Epidermal melanocyte (primary cell): ENCODE measurements at regions not wholly inside any gene's neighbourhood (a gene's known extent, or its start where the extent isn't known, plus 50 kb on each side); places are given as distances from the start of the nearest gene placed in this dataset.
"Not testable (repeated sequence)": the region's sequence is repeated elsewhere in the genome, so short reads cannot be mapped to it uniquely, and the experiment has no call there.

Experiments used
- DNase-seq: peaks from one replicate; pipeline ENCODE4 v3.0.0; 2011; ENCODE audit warnings: low spot score; ENCODE audit not compliant: insufficient read length

DNA sequence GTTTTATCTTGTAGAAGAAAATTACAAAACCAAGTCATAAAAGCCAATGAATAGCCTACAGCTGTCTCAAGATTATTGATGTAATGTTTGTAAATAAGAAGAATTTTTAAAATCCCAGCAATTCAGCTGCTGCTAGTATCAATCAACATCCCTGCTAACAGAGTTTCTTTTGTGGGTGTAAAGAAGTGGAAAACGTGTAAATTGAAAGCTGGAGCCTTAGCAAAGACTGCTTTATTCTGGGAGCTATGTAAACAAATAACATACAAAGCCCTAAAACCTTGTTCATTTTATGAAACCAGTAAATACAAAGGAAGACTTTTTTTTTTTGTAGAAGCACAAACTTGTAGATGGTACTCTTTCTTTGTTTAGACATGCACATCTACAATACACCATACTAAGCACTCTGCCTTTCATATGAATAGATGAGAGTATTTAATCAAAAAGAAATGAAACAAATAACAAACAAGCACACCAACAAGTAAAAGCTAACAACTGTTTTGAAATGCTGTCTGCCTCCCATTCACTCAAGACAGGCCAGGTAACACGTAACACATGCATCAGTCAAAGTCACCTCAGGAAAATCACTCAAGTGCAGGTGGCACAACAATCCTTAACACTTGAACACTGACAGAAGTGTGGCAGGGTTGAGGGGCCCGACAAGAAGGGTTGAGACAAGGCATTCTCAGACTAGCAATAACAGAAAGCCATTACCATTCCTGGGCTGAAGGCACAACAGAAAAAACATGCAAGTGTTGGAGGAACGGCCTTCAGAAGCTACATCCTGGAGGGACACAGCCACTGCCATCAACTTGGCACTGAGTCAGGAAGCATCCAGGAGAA is 1364.0 kb upstream of the SEL1L start:
- DNase-seq: no peak

DNA sequence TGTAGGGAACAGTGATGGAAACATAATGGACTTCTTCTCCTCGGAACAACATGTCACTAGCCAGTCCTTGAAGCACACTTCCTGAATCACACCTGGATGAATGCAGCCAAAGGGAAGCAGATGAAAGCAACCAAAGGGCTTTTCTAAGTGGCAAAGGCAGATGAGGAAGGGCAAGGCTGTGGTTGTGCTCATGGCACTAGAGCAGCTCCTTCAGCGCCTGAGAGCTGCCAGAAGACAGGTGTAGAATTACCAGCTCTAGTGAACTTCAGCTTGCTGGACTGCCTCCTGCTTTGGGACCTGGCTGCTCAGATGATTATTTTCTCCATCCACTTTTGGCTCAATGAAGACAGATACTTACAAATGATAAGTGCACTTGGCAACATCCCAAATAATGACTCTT is 1372.1 kb upstream of the SEL1L start:
- no peak for DNase-seq

DNA sequence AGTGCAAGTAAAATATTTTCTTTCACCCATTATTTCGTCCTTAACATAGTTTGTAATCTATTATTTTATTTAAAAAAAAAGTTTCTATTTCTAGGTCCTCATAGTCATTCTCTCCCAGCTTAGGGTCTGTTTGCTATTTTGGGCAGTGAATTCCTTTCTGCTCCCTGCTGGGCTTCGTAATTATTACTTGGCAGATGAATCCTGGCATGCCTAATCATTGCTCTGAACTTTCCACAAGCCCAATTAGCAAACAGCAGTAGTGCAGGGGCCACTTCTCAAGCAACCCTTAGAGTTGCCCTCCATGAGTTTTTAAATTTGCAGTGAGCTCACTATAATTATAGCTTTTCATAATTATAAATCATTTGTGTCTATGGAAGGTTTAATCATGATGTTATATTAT is 1378.3 kb upstream of the SEL1L start:
- DNase-seq: no peak

DNA sequence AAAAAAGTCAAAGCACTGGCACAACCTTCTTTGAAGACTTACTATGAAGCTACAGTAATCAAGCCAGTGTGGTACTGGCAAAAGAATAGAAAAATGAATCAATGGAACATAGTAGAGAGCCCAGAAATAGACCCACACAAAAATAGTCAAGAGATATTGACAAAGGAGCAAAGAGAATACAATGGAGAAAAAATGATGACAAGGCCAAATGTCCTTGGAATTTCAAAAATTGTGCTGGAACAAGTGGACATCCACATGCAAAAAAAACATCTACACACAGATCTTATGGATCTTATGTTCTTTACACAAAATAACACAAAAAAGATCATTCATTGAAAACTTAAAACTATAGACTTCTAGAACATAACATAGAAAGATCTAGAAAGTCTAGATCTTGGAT is 1379.7 kb upstream of the SEL1L start:
- DNase-seq: no peak

DNA sequence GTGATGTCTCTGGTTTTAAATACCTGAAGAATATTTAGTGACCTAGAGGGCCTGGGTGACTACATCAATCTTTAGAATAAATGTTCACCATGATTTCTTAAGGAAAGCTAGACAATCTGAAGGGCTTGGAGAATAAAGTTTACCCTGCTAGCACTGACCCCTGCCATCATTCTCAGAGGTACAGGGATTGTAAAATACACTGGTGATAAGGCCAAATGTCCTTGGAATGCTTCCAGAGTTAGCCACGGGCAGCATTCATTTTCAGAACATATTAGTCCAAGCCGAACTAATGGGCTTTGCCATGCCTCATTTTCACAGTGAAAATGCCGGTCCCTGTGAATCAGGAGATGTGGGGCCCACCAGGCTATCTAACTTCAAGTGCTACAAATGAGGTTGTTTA is 1381.7 kb upstream of the SEL1L start:
- no peak for DNase-seq

DNA sequence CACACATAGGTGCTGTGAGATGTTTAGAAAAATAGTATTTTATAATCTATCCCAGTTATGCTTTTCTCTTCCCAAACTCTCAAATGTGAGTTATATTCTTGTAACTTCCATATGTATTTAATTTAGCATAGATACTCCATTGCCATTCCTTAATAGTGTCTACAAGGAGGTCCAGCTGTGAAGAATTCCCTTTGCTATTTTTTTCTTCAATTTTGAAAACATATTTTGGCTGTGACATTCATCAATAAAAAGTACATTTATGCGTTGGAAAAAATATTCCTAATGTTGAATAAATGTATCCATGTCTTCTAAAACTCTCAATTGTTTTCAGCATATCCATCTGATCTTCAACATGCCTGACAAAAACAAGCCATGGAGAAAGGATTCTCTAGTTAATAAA is 1402.0 kb upstream of the SEL1L start:
- no peak for DNase-seq

DNA sequence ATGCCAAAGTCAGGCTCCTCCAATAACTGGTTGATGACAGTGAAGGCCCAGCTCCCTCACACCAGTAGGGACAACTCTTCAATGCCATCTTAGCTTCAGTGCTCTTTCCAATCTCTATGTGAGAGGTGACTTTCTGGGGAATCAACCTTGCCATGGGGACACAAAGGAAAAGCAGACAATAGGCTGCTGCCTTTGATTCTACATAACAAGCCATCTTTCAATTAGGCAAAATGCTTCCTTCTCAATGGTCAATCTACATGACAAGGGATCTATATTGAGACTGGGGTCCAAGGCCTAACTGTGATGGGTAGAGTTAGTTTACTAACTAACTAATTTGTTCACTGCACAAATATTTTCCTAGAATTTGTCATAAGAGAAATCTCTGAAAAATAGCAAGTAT is 1417.5 kb upstream of the SEL1L start:
- DNase-seq: no peak

DNA sequence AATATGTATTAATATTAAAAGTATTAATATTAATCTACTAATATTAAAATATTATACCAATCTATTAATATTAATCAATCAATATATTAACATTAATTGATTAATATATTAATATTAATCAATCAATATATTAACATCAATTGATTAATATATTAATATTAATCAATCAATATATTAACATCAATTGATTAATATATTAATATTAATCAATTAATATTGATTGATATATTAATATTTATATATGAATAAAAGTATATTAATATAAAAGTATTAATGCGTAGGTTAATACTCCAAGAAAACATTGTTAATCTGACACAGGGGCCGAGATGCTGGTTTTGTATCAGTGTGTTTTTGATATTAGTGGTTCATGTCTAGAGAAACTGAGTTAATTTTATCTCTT is 1430.1 kb upstream of the SEL1L start:
- DNase-seq: no peak

DNA sequence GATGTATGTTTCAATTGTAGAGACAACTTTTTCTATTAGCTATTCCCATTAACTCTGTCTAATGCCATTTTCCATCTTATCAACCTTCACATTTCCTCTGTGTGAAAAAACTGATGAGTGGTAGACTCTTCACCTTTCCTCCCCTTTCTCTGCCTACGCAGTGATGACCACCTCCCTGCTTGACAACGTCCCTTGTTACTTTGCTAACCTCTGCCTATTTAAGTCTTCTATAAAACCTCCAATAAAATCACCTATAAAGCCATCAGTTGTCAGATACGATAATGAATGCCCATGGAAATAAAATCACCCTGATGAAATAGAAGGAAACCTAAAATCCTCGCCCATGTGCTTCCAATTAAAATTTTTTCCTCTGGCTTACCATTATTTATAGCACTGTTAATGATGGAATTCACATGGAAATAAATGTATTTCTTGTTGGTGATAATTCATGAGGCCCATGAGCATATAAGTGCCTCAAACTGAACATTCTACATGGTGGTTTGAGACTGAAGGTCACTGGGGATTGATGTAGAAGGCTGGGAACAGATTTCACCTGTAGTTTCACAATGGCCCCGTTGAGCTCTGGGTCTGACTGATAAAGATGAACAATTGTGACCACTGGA is 1454.0 kb upstream of the SEL1L start:
- DNase-seq: no peak

DNA sequence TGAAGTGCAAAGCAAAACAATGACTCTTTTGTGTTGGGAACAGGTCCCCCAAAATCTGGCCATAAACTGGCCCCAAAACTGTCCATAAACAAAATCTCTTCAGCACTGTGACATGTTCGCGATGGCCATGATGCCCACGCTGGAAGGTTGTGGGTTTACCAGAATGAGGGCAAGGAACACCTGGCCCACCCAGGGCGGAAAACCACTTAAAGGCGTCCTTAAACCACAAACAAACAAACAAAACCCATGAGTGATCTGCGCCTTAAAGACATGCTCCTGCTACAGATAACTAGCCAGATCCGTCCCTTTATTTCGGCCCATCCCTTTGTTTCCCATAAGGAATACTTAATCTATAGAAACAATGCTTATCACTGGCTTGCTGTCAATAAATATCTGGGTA is 1460.9 kb upstream of the SEL1L start:
- not testable (repeated sequence) for DNase-seq

DNA sequence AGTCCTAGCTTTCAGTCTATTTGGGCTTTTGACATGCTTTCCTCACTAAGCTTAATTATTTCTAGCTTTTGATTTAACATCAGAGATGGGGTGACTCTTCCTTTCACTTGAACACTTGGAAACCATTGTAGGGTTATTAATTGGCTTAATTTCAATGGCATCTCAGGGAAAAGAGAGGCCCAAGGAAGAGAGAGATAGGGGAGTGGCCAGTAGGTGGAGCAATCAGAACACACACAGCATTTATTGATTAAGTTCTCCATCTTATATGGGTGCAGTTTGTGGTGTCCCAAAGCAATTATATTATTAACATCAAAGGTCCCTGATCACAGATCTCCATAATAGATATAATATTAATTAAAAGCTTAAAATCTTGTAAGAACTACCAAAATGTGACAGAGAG is 1466.1 kb upstream of the SEL1L start:
- DNase-seq: no peak

DNA sequence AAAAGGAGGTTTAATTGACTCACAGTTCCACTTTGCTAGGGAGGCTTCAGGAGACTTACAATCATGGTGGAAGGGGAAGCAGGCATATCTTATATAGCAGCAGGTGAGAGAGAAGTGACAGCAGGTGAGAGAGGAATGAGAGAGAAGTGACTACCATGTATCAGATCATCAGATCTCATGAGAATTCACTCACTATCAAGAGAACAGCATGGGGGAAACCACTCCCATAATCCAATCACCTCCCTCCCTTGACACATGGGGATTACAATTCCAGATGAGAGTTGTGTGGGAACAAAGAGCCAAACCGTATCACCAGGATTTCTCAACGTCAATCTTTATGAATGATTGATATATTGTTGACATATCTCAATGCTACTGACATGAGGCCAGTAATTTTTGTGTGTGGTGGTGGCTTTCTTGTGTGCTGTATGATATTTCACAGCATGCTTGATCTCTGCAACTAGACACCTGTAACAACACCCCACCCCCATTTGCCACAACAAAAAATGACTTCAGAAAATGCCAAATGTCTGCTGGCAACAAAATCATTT is 1470.9 kb upstream of the SEL1L start:
- no peak for DNase-seq

DNA sequence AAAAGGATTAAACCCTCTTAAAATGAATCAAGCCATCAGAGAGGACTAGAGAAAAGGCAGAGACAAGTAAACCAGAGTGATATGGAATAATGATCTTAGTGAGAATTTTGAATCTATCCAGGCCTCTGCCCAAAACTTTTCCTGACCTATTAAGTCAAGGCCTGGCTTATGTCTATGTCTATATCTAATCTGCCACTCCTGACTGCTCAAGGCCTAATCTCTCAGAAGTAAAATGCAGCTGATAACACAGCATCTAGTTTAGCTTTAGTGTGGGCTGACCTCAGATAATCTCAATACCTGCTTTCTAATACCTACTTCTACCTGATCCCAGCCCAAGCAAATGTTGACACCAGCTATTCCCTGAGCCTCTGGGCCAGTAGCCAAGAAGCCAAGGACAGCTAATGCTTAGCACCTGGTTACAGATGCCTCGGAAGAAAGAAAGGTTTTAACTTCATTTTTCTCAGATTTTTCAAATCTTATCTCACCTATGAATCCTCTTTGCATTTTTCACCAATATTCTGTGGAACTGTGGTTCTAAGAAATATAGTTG is 1472.5 kb upstream of the SEL1L start:
- no peak for DNase-seq

DNA sequence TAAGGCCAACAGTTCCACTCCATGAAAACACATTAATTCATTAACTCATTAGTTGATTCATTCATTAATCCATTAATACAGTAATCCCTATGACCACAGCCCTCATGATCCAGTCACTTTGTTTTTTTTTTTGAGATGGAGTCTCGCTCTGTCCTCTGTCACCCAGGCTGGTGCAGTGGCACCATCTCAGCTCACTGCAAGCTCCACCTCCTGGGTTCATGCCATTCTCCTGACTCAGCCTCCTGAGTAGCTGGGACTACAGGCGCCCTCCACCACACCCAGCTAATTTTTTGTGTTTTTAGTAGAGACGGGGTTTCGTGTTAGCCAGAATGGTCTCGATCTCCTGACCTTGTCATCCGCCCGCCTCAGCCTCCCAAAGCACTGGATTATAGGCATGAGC is 1473.4 kb upstream of the SEL1L start:
- DNase-seq: not testable (repeated sequence)

DNA sequence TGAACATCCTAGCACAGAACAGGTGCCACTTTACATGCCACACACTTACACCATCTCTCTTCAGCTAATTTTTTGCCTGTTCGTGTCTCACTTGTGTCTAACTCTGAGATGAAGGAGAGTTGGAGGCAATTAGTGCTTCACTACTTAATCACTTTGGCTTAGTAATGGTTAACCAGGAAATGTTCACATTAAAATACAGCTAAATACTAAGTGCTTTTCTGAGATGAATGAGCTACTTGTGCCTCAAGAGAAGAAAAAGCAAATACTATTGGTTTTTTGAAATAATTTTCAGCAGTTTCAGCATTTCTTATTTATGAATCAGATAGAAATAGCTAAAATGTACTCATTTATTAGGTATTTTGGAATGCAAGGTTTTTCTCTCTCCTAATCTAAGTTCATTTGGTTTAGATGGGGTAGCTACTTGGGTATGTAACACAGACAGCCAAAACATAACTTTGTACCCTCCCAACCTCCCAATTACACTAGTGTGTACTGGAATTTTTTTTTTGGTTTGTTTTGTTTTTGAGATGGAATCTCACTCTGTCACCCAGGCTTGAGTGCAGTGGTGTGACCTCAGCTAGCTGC is 1474.1 kb upstream of the SEL1L start:
- DNase-seq: no peak

DNA sequence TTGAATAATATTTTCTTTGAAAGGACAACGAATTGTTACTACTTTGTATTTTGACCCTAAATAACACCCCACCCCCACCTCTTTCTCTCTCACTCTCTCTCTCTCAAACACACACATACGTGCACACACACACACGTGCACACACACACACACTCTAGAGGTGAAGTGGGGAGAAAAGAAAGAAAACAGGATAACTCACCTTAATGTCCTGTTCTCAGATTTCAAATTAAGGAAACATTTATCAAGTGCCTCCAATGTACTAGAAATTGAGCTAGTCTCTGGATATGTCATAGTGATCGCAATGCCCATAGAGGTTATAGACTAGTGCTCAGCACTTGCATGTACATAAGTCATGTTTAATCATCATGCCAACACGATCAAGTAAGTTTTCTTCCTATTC is 1483.6 kb upstream of the SEL1L start:
- no peak for DNase-seq

DNA sequence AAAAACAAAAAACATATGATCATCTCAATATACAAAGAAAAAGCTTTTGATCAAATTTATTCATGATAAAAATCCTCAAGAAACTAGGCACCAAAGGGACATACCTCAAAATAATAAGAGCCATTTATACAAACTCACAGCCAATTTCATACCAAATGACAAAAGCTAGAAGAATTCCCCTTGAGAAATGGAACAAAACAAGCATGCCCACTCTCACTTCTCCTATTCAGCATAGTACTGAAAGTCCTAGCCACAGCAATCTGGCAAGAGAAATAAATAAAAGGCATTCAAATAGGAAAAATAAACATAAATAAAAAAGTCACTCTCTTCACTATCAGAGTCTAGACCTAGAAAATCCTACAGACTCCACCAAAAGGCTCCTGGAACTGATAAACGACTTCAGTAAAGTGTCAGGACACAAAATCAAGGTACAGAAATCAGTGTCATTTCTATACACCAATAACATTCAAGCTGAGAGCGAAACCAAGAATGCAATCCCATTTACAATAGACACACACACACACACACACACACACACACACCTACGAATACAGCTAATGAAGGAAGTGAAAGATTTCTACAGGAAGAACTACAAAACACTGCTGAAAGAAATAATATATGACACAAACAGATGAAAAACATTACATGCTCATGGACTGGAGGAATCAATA is 1486.2 kb upstream of the SEL1L start:
- DNase-seq: no peak

DNA sequence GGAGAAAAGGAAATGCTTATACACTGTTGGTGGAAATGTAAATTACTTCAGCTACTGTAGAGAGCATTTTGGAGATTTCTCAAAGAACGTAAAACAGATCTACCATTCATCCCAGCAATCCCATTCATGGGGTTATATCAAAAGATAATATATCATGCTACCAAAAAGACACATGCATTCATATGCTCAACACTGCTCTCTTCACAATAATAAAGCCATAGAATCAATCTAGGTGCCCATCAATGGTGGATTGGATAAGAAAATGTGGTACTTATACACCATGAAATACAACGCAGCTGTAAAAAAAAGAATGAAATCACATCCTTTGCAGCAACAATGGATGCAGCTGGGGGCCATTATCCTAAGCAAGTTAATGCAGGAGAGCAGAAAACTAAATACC is 1487.7 kb upstream of the SEL1L start:
- DNase-seq: no peak

DNA sequence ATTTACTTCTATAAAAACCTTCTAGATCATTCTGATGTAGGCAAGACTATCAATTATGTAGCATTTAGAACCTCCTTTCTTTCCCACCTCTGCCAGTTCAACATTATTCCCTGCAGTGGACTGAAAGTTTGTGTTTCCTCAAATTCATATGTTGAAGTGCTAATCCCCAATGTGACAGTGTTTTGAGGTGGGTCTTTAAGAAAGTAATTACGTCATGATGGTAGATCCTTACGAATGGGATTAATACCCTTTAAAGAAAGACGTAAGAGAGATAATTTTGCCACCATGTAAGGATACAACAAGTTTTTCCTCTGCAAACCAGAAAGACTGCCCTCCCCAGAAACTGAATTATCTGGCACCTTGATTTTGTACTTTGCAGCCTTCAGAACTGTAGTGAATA is 1489.7 kb upstream of the SEL1L start:
- DNase-seq: no peak

DNA sequence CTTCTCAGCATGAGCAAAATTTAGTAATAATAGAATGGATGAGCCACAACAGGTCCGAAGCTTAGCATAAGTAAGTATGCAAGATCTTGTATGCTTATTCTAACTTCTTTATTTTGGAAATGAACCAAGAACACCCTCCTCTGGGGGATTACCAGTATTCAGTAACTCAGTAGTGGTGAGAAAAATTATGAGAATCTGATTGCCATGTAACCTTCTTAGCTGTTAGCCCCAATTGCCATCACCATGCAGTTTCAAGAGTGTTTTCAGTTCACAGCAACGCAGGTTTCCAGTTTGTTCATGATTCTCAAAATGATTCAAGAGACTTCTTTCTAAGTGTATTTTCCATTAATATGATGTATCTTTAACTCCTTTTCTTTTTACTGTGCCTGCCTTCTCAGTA is 1507.6 kb upstream of the SEL1L start:
- DNase-seq: no peak

DNA sequence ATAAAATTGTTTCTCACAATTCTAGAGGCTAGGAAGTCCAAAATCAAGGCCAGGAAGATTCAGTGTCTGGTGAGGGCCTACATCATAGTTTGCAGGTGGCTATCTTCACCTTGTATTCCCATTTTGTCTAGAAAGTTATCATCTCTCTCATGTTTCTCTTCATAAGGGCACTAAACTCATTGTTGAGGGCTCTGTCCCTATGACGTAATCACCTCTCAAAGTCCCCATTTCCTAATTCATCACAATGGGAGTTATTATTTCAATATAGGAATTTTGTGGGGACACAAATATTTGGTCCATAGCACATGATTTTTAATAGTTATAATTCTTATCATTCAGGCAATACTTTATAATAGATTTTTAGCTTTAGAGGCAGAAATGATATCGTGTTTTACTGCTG is 1509.2 kb upstream of the SEL1L start:
- no peak for DNase-seq

DNA sequence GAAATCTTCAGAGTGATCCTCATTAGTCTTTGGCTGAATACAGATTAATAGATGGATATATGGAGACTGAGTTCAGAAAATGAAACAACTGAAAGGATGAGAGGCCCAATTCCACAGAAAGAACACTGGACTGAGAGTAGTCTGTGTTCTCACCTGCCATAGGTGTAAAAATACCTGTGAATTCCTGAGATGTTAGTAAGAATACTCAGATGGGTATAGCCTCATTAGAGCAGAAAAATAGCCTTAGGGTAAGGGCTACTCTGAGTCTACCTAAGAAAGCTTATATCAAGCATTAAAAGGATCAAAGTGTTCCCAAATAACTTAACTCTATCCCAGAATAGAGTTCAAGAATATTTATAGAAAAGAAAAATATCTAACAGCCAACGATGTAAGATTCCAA is 1510.3 kb upstream of the SEL1L start:
- no peak for DNase-seq
